Tibial artery (tissue), 4 donors: ENCODE measurements at regions not wholly inside any gene's neighbourhood (a gene's known extent, or its start where the extent isn't known, plus 50 kb on each side); places are given as distances from the start of the nearest gene placed in this dataset.
"Not testable (repeated sequence)": the region's sequence is repeated elsewhere in the genome, so short reads cannot be mapped to it uniquely, and the experiment has no call there.

Experiments used
- DNase-seq, 2 donors: peaks; one replicate each; pipeline ENCODE4 v3.0.0-alpha.2; 2019
- H3K27ac ChIP-seq, 2 donors: fragments of 200-600 bp; sonication (generic) in 1 of 2; 1 replicate in 1 of 2; 2 replicates in 1 of 2; pipeline ENCODE4 v1.5.1; 2018 to 2019; ENCODE audit warnings: mild to moderate bottlenecking in 1 of 2
- H3K27me3 ChIP-seq, 2 donors: fragments of 200-600 bp; sonication (generic) in 1 of 2; one replicate each; pipeline versions ENCODE4 v1.5.1 to v1.6.0; 2016 to 2019
- H3K36me3 ChIP-seq, 3 donors: fragments of 200-600 bp; sonication (generic) in 2 of 3; one replicate each; pipeline ENCODE4 v1.5.1; 2016 to 2019; ENCODE audit warnings: mild to moderate bottlenecking in 2 of 3
- H3K4me1 ChIP-seq, 4 donors: fragments of 200-600 bp; sonication (generic) in 2 of 4; 1 replicate in 3 of 4; 2 replicates in 1 of 4; pipeline ENCODE4 v1.5.1; 2016 to 2019
- H3K4me3 ChIP-seq, 2 donors: fragments of 200-600 bp; sonication (generic) in 1 of 2; 1 replicate in 1 of 2; 2 replicates in 1 of 2; pipeline ENCODE4 v1.5.1; 2018 to 2019; ENCODE audit warnings: mild to moderate bottlenecking in 2 of 2
- H3K9me3 ChIP-seq, 3 donors: fragments of 200-600 bp; sonication (generic) in 1 of 3; one replicate each; pipeline ENCODE4 v1.5.1; 2016 to 2019
- CTCF ChIP-seq, 2 experiments: fragments of 200-600 bp in 1 of 2; fragments of 450-650 bp in 1 of 2; IDR thresholded peaks; one replicate each; pipeline ENCODE4 v1.5.1; 2017 to 2019; ENCODE audit warnings: antibody characterized with exemption in 2 of 2, mild to moderate bottlenecking in 1 of 2, moderate library complexity in 1 of 2
- intact Hi-C: fragments of 100-400 bp; cut with DNase I; formaldehyde crosslinking; loops from one replicate; pipeline ENCODE4 v1.15.0; 2023; ENCODE audit warnings: low total_unique reads

GRCh38 chr21:27339902-27340301, 373.0 kb upstream of the ADAMTS5 start:
- H3K9me3 ChIP-seq = no peaks in the 10 kb centered on the region
- H3K4me3 ChIP-seq = no peak overlapping the region
- DNase-seq = no peak
- intact Hi-C loops = no loop called here
- H3K27ac ChIP-seq = no peak overlapping the region
- no peaks in the 10 kb centered on the region for H3K36me3 ChIP-seq
- TF ChIP-seq CTCF (IDR thresholded peaks at IDR 0.05) = no peak
- no peaks in the 10 kb centered on the region for H3K27me3 ChIP-seq
- no peaks in the 10 kb centered on the region for H3K4me1 ChIP-seq

- H3K27ac ChIP-seq, H3K36me3 ChIP-seq, intact Hi-C loops, H3K9me3 ChIP-seq, H3K4me1 ChIP-seq, H3K27me3 ChIP-seq, DNase-seq, H3K4me3 ChIP-seq: not testable (repeated sequence)
These were observed 371.1 kb upstream of the ADAMTS5 start for GRCh38 chr21:27338007-27338406.

- DNase-seq = no peak
- H3K9me3 ChIP-seq = no peaks in the 10 kb centered on the region
- H3K27me3 ChIP-seq = no peaks in the 10 kb centered on the region
- no peaks in the 10 kb centered on the region for H3K36me3 ChIP-seq
- intact Hi-C loops = no loop called here
- no peak overlapping the region for H3K4me3 ChIP-seq
- H3K27ac ChIP-seq = no peak overlapping the region
- TF ChIP-seq CTCF (IDR thresholded peaks at IDR 0.05) = no peak
- peaks cover 0 to 12% (median 0%) of the 10 kb centered on the region in 4 donors for H3K4me1 ChIP-seq
These were observed 366.2 kb upstream of the ADAMTS5 start for GRCh38 chr21:27333096-27333495.

- Histone ChIP-seq H3K27ac (no peak overlapping the region), H3K9me3 (no peaks in the 10 kb centered on the region), H3K36me3 (no peaks in the 10 kb centered on the region), H3K4me1 (peaks cover 0 to 12% (median 0%) of the 10 kb centered on the region in 4 donors), H3K4me3 (no peak overlapping the region), H3K27me3 (no peaks in the 10 kb centered on the region)
- no peak for TF ChIP-seq CTCF (IDR thresholded peaks at IDR 0.05)
- intact Hi-C loops = no loop called here
- DNase-seq = no peak
These were observed 362.5 kb upstream of the ADAMTS5 start for GRCh38 chr21:27329255-27329851.

- no peaks in the 10 kb centered on the region for H3K9me3 ChIP-seq
- no peak for DNase-seq
- no peak for TF ChIP-seq CTCF (IDR thresholded peaks at IDR 0.05)
- H3K4me3 ChIP-seq = no peak overlapping the region
- H3K27me3 ChIP-seq = no peaks in the 10 kb centered on the region
- H3K36me3 ChIP-seq = no peaks in the 10 kb centered on the region
- peaks cover 0 to 12% (median 0%) of the 10 kb centered on the region in 4 donors for H3K4me1 ChIP-seq
- no peak overlapping the region for H3K27ac ChIP-seq
- intact Hi-C loops = no loop called here
These were observed 359.4 kb upstream of the ADAMTS5 start for GRCh38 chr21:27326301-27326700.

- intact Hi-C loops = no loop called here
- no peak for TF ChIP-seq CTCF (IDR thresholded peaks at IDR 0.05)
- DNase-seq = no peak
- H3K27me3 ChIP-seq = no peaks in the 10 kb centered on the region
- no peaks in the 10 kb centered on the region for H3K4me1 ChIP-seq
- H3K27ac ChIP-seq = no peak overlapping the region
- H3K36me3 ChIP-seq = no peaks in the 10 kb centered on the region
- no peak overlapping the region for H3K4me3 ChIP-seq
- H3K9me3 ChIP-seq = no peaks in the 10 kb centered on the region
These were observed 356.4 kb upstream of the ADAMTS5 start for GRCh38 chr21:27323331-27323730.
